ENCODE measurements at regions not wholly inside any gene's neighbourhood (a gene's known extent, or its start where the extent isn't known, plus 50 kb on each side); places are given as distances from the start of the nearest gene placed in this dataset.

- H3K27me3 Mint-ChIP-seq: peaks cover 6% of the 10 kb centered on the region
- no peaks in the 10 kb centered on the region for H3K36me3 Mint-ChIP-seq
- no peaks in the 10 kb centered on the region for H3K4me1 Mint-ChIP-seq
- no peak overlapping the region for H3K27ac Mint-ChIP-seq
- no peaks in the 10 kb centered on the region for H3K9me3 Mint-ChIP-seq
- H3K4me3 Mint-ChIP-seq: no peak overlapping the region
These were observed 618.5 kb downstream of the PTPRU start for GRCh38 chr1:29854700-29855276.

- Mint-ChIP-seq H3K27me3 (peaks cover 9% of the 10 kb centered on the region), H3K9me3 (no peaks in the 10 kb centered on the region), H3K27ac (no peak overlapping the region), H3K4me3 (no peak overlapping the region), H3K4me1 (no peaks in the 10 kb centered on the region), H3K36me3 (no peaks in the 10 kb centered on the region)
These were observed 617.5 kb downstream of the PTPRU start for GRCh38 chr1:29853716-29854330.

GRCh38 chr1:29852248-29852647, 615.9 kb downstream of the PTPRU start:
- H3K4me1 Mint-ChIP-seq: no peaks in the 10 kb centered on the region
- no peak overlapping the region for H3K4me3 Mint-ChIP-seq
- peaks cover 7% of the 10 kb centered on the region for H3K27me3 Mint-ChIP-seq
- no peaks in the 10 kb centered on the region for H3K9me3 Mint-ChIP-seq
- no peaks in the 10 kb centered on the region for H3K36me3 Mint-ChIP-seq
- H3K27ac Mint-ChIP-seq: no peak overlapping the region

- H3K4me3 Mint-ChIP-seq: no peak overlapping the region
- no peak overlapping the region for H3K27ac Mint-ChIP-seq
- H3K9me3 Mint-ChIP-seq: no peaks in the 10 kb centered on the region
- H3K4me1 Mint-ChIP-seq: no peaks in the 10 kb centered on the region
- no peaks in the 10 kb centered on the region for H3K36me3 Mint-ChIP-seq
- peaks cover 7% of the 10 kb centered on the region for H3K27me3 Mint-ChIP-seq
These were observed 615.4 kb downstream of the PTPRU start for GRCh38 chr1:29851691-29852090.

- Mint-ChIP-seq H3K27ac (no peak overlapping the region), H3K4me1 (no peaks in the 10 kb centered on the region), H3K4me3 (no peak overlapping the region), H3K36me3 (no peaks in the 10 kb centered on the region), H3K9me3 (no peaks in the 10 kb centered on the region), H3K27me3 (peaks cover 6% of the 10 kb centered on the region)
These were observed 613.9 kb downstream of the PTPRU start for GRCh38 chr1:29849991-29850757.

GRCh38 chr1:29849038-29849750, 612.9 kb downstream of the PTPRU start:
- no peaks in the 10 kb centered on the region for H3K4me1 Mint-ChIP-seq
- H3K27me3 Mint-ChIP-seq: peaks cover 6% of the 10 kb centered on the region
- H3K4me3 Mint-ChIP-seq: no peak overlapping the region
- no peaks in the 10 kb centered on the region for H3K36me3 Mint-ChIP-seq
- H3K27ac Mint-ChIP-seq: no peak overlapping the region
- H3K9me3 Mint-ChIP-seq: no peaks in the 10 kb centered on the region

GRCh38 chr1:29845910-29846309, 609.6 kb downstream of the PTPRU start:
- no peaks in the 10 kb centered on the region for H3K4me1 Mint-ChIP-seq
- H3K9me3 Mint-ChIP-seq: peaks cover 12% of the 10 kb centered on the region
- H3K27ac Mint-ChIP-seq: no peak overlapping the region
- peaks cover 8% of the 10 kb centered on the region for H3K27me3 Mint-ChIP-seq
- H3K4me3 Mint-ChIP-seq: no peak overlapping the region
- no peaks in the 10 kb centered on the region for H3K36me3 Mint-ChIP-seq

GRCh38 chr1:29842130-29842529, 605.8 kb downstream of the PTPRU start:
- peaks cover 12% of the 10 kb centered on the region for H3K9me3 Mint-ChIP-seq
- H3K27ac Mint-ChIP-seq: no peak overlapping the region
- H3K4me3 Mint-ChIP-seq: no peak overlapping the region
- peaks cover 8% of the 10 kb centered on the region for H3K27me3 Mint-ChIP-seq
- H3K36me3 Mint-ChIP-seq: no peaks in the 10 kb centered on the region
- H3K4me1 Mint-ChIP-seq: no peaks in the 10 kb centered on the region

- peaks cover 8% of the 10 kb centered on the region for H3K27me3 Mint-ChIP-seq
- H3K36me3 Mint-ChIP-seq: no peaks in the 10 kb centered on the region
- no peak overlapping the region for H3K27ac Mint-ChIP-seq
These were observed 603.4 kb downstream of the PTPRU start for GRCh38 chr1:29839726-29840125.

GRCh38 chr1:29838738-29839320, 602.5 kb downstream of the PTPRU start:
- Mint-ChIP-seq H3K27me3 (peaks cover 6% of the 10 kb centered on the region), H3K9me3 (peaks cover 12% of the 10 kb centered on the region), H3K4me1 (no peaks in the 10 kb centered on the region), H3K4me3 (no peak overlapping the region), H3K36me3 (no peaks in the 10 kb centered on the region), H3K27ac (peak overlapping the region; percentile 37)

More at GRCh38 chr1:29839726-29840125, 603.4 kb downstream of the PTPRU start:
- Mint-ChIP-seq H3K9me3 (peaks cover 12% of the 10 kb centered on the region), H3K4me1 (no peaks in the 10 kb centered on the region), H3K4me3 (no peak overlapping the region)

- Mint-ChIP-seq H3K4me3 (no peak overlapping the region), H3K27ac (no peak overlapping the region), H3K9me3 (peaks cover 5% of the 10 kb centered on the region), H3K27me3 (peaks cover 7% of the 10 kb centered on the region), H3K4me1 (no peaks in the 10 kb centered on the region), H3K36me3 (no peaks in the 10 kb centered on the region)
These were observed 600.6 kb downstream of the PTPRU start for GRCh38 chr1:29836651-29837646.

GRCh38 chr1:29835874-29836273, 599.6 kb downstream of the PTPRU start:
- H3K4me3 Mint-ChIP-seq: no peak overlapping the region
- H3K27me3 Mint-ChIP-seq: peaks cover 9% of the 10 kb centered on the region
- H3K9me3 Mint-ChIP-seq: no peaks in the 10 kb centered on the region
- H3K27ac Mint-ChIP-seq: no peak overlapping the region
- no peaks in the 10 kb centered on the region for H3K36me3 Mint-ChIP-seq
- no peaks in the 10 kb centered on the region for H3K4me1 Mint-ChIP-seq

GRCh38 chr1:29835406-29835805, 599.1 kb downstream of the PTPRU start:
- Mint-ChIP-seq H3K4me3 (no peak overlapping the region), H3K9me3 (no peaks in the 10 kb centered on the region)

GRCh38 chr1:29833581-29833980, 597.3 kb downstream of the PTPRU start:
- H3K4me3 Mint-ChIP-seq: no peak overlapping the region
- no peaks in the 10 kb centered on the region for H3K36me3 Mint-ChIP-seq
- H3K27ac Mint-ChIP-seq: no peak overlapping the region
- H3K27me3 Mint-ChIP-seq: peaks cover 5% of the 10 kb centered on the region
- no peaks in the 10 kb centered on the region for H3K9me3 Mint-ChIP-seq
- H3K4me1 Mint-ChIP-seq: no peaks in the 10 kb centered on the region

More at GRCh38 chr1:29835406-29835805, 599.1 kb downstream of the PTPRU start:
- no peak overlapping the region for H3K27ac Mint-ChIP-seq
- no peaks in the 10 kb centered on the region for H3K36me3 Mint-ChIP-seq
- no peaks in the 10 kb centered on the region for H3K4me1 Mint-ChIP-seq
- H3K27me3 Mint-ChIP-seq: peaks cover 9% of the 10 kb centered on the region
